ENCODE measurements at regions not wholly inside any gene's neighbourhood (a gene's known extent, or its start where the extent isn't known, plus 50 kb on each side); places are given as distances from the start of the nearest gene placed in this dataset.

GRCh38 chr5:89003563-89004036, 120.6 kb upstream of the MEF2C start:
- H2BK120ac ChIP-seq (replicated peaks; ENCODE audit: low read depth, low read length), result no peak overlapping the region
- no peak overlapping the region for H3K18ac ChIP-seq (ENCODE audit: extremely low read depth, low read length)
- no peak overlapping the region for H4K91ac ChIP-seq (replicated peaks; ENCODE audit: insufficient read length, low read length)
- no peak overlapping the region for H3K27ac ChIP-seq (ENCODE audit: low read depth, low read length)
- no peaks in the 10 kb centered on the region for H4K20me1 ChIP-seq (replicated peaks in 1 of 2; ENCODE audit: control insufficient read depth in 1 of 2, insufficient read depth in 2 of 2, low read length in 2 of 2)
- no peaks in the 10 kb centered on the region for H3K27me3 ChIP-seq (replicated peaks in 1 of 4; ENCODE audit: control insufficient read depth in 3 of 4, extremely low read depth in 1 of 4, insufficient read depth in 3 of 4, low read length in 3 of 4)
- H3K79me1 ChIP-seq (ENCODE audit: low read depth, low read length), result no peaks in the 10 kb centered on the region
- no peak overlapping the region for H3K4me3 ChIP-seq (ENCODE audit: extremely low read depth in 1 of 4, insufficient read depth in 2 of 4, low read depth in 3 of 4, low read length in 4 of 4)
- no peaks in the 10 kb centered on the region for H3K4me1 ChIP-seq (replicated peaks in 1 of 4; ENCODE audit: control insufficient read depth in 3 of 4, insufficient read depth in 4 of 4, low read length in 3 of 4)
- no peak overlapping the region for H3K23ac ChIP-seq (ENCODE audit: insufficient read length)
- H3K4ac ChIP-seq (replicated peaks; ENCODE audit: insufficient read length, low read depth, low read length), result no peak overlapping the region
- H3K4me2 ChIP-seq (ENCODE audit: insufficient read depth in 1 of 2, low read depth in 2 of 2, low read length in 2 of 2), result no peak overlapping the region
- H2BK15ac ChIP-seq (ENCODE audit: low read length), result no peak overlapping the region
- H3K56ac ChIP-seq (replicated peaks; ENCODE audit: insufficient read length, low read depth, low read length), result no peak overlapping the region
- no peaks in the 10 kb centered on the region for H3K23me2 ChIP-seq (ENCODE audit: low read depth, low read length)
- no peak overlapping the region for H2AK5ac ChIP-seq (ENCODE audit: low read depth, low read length)
- no peak for DNase-seq (ENCODE audit: low read depth in 1 of 2, low spot score in 2 of 2)
- TF ChIP-seq TAF1 (IDR thresholded peaks at IDR 0.05; ENCODE audit: low read depth, low read length) (no peak), PHF8 (conservative IDR thresholded peaks at IDR 0.05; ENCODE audit: low read depth, low read length) (no peak), SP1 (IDR thresholded peaks at IDR 0.05; ENCODE audit: low read depth, low read length) (no peak), KDM1A (IDR thresholded peaks at IDR 0.05; ENCODE audit: borderline replicate concordance, low read length) (no peak), SIN3A (conservative IDR thresholded peaks at IDR 0.05 in 1 of 2, IDR thresholded peaks at IDR 0.05 in 1 of 2; ENCODE audit: low read depth in 1 of 2, low read length in 2 of 2) (no peak), SIX5 (IDR thresholded peaks at IDR 0.05; ENCODE audit: low read depth, low read length) (no peak)
- no peak overlapping the region for H2AFZ ChIP-seq (ENCODE audit: low read length)
- H3K79me2 ChIP-seq (ENCODE audit: control insufficient read depth in 1 of 2, insufficient read depth in 2 of 2, low read length in 2 of 2), result no peaks in the 10 kb centered on the region
- FAIRE-seq, result no peak
- 94% methylated on average over 30 of the region's 47 CpGs; no CpG with 5 or more reads in 1 of the 2 experiments for WGBS, 2 experiments (ENCODE audit: extremely low coverage in 1 of 2, insufficient coverage in 1 of 2, insufficient read length in 1 of 2, insufficient replicate concordance in 2 of 2, low coverage in 1 of 2, low lambda C conversion rate in 2 of 2, missing lambda C conversion rate in 1 of 2)
- POLR2A ChIA-PET (ENCODE audit: partially characterized antibody), result no interaction called here
- CTCF ChIA-PET (ENCODE audit: partially characterized antibody), result no interaction called here
- H2BK5ac ChIP-seq (ENCODE audit: low read depth, low read length), result no peak overlapping the region
- no peak overlapping the region for H4K8ac ChIP-seq (ENCODE audit: extremely low read depth, insufficient read depth, low read length)
- H3K14ac ChIP-seq (ENCODE audit: insufficient read length), result no peak overlapping the region
- H2BK12ac ChIP-seq (ENCODE audit: low read depth, low read length), result no peak overlapping the region
- no peak overlapping the region for H2BK20ac ChIP-seq (ENCODE audit: low read length)
- H3K9ac ChIP-seq (replicated peaks in 1 of 4; ENCODE audit: extremely low read depth in 1 of 4, low read depth in 3 of 4, low read length in 3 of 4), result no peak overlapping the region
- H4K5ac ChIP-seq (ENCODE audit: insufficient read length, low read depth, low read length), result no peak overlapping the region
- no peaks in the 10 kb centered on the region for H3K36me3 ChIP-seq (ENCODE audit: control insufficient read depth in 2 of 4, insufficient read depth in 4 of 4, low read length in 3 of 4)
- peaks cover 0 to 7% of the 10 kb centered on the region in 2 experiments; a peak in 1 of 4 replicates for H3K9me3 ChIP-seq (ENCODE audit: insufficient read depth in 2 of 2, low read depth in 1 of 2, low read length in 1 of 2)
